GM11168 (cell line): ENCODE measurements at regions not wholly inside any gene's neighbourhood (a gene's known extent, or its start where the extent isn't known, plus 50 kb on each side); places are given as distances from the start of the nearest gene placed in this dataset.

ENCODE experiments used
- in situ Hi-C: fragments of 300-500 bp; cut with MboI; formaldehyde crosslinking; loops from one replicate; pipeline ENCODE4 v1.12.0; 2022; ENCODE audit warnings: low sequenced_read_pairs; ENCODE audit not compliant: unreplicated experiment

- in situ Hi-C loops: no loop called here
These were observed 447.1 kb upstream of the MMADHC start for GRCh38 chr2:150034665-150035064.

- in situ Hi-C loops: no loop called here
These were observed 443.0 kb upstream of the MMADHC start for GRCh38 chr2:150030436-150031190.

DNA sequence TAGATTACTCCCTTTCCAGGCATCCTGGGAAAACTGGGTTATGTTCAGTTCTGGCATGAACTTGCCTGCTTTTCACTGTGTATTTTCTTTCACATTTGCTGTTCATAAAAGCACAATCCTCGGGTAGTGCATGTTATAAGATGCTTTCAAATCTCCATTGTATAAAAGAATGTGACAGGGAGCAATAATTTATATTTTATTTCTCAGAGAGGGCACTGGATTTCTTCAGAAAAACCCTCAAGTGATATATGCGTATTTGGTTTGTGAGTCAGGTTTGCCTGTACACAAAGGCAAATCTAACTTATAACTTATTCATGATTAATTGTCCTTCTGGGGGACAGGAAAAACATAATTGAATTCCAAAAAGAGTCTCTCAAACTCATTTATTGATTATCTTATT lies 440.7 kb upstream of the MMADHC start:
- in situ Hi-C loops: no loop called here

DNA sequence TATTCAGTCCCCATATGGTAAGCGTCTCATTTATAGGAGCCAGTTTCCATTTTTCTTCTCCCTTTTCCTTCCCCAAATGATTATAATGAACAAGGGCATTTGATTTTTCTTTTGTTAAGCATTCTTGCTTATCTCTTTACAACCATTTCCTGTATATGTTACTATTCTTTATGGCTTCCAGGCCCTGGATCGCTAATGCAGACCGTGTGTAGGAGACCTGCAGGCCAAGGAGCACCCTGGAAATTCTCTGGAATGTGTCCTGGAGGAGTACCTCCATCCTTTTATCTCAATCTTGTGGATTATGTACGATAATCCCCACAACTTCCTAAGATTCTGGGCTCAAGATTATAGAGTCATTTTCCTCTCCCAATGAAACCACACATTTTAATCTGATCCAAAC lies 439.6 kb upstream of the MMADHC start:
- in situ Hi-C loops: no loop called here

GRCh38 chr2:150023663-150024062 lies 436.1 kb upstream of the MMADHC start:
- in situ Hi-C loops: no loop called here

- in situ Hi-C loops: no loop called here
These were observed 435.5 kb upstream of the MMADHC start for GRCh38 chr2:150023044-150023443.

DNA sequence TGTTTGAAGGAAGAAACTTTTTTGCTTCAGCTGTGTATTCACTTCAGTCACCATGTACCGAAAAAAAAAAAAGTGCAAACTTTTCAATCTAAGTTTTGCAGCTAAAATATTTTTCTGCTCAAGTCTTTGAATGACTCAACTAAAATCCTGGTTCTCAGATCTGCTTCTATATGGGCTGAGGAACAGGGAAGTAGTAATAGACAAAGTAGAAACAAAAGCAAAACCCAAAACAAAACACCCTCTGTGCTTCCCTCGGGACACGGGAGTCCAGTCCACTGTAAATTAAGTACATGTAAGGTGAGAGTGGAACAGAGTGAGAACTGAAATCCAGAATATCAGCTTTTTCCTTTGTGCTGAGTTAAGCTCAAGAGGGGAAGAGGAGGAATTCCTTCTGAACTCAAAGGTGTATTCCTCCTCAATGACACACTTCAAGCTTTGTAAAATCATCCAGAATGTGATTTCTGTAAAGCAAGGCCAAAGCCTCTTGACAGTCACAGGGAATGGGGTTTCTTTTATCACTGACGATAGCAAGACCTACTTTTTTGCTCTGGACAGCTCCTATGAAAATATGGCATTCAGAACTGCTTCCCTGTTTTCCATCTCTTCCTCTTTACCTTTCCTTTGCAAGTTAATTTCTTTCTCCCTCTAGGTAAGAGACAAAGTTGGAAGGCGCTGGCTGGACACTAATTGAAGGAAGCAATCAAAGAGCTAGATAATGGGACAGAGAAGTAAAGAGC lies 433.5 kb upstream of the MMADHC start:
- in situ Hi-C loops: no loop called here

DNA sequence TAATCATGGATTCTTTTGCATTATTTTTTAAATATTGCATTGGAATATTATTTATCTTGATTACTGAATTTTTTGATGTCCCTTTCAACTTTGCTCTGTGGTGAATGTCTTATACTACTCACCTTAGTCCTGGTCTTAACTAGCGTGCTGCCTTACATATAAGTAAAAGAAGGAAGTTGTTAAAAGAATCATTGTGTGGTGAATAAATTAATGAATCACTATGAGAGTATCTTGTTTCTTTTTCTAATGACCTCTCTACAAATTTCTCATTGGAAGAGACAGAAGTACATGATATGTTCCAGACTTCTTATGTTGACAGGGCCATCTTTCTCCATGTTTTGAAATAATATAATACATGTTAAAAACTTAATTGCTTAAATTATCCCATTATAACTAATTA lies 432.6 kb upstream of the MMADHC start:
- in situ Hi-C loops: no loop called here

GRCh38 chr2:150019063-150019462 lies 431.5 kb upstream of the MMADHC start:
- in situ Hi-C loops: no loop called here

DNA sequence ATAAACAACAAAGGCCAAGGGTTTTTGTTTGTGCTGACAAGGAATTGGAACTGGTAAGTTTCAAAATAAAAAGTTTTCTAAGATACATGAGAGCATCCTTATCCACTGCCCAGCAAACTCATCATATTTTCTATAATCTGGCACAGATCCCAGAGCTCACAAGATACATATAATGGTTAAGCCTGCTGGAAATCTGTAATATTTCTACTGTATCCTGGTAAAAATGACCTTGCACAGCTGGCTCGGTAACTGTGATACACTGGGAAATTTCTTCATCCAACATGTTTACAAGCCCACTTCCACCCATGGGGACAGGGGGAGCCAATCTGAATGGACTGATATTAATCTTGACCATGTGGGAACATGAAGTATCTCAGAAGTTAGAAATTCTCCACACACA lies 425.4 kb upstream of the MMADHC start:
- in situ Hi-C loops: no loop called here

DNA sequence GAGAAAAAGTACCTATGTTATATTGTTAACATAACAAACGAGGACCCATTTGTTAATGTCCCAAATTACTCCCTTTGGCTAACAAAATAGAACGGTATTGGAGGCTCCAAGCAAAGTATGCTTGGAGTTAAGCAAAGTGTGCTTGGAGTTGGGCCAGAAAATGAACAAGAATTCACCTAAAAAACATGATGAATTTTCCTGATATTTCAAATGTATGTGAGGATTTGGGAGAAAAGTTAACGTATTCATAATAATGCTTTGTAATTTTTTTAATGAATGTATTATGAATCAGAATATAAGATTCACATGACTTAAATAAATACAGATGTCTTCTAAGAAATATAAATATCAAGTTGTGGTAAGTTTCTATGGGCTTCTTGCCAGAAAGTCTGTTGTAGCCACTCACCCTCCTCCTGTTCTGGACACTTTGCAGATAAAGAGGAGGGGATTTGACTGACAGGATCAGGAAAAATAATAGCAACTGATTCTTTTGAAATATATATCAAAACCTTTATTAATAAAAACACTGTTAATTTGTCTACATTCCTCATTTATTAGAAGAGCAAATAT lies 423.7 kb upstream of the MMADHC start:
- in situ Hi-C loops: no loop called here

DNA sequence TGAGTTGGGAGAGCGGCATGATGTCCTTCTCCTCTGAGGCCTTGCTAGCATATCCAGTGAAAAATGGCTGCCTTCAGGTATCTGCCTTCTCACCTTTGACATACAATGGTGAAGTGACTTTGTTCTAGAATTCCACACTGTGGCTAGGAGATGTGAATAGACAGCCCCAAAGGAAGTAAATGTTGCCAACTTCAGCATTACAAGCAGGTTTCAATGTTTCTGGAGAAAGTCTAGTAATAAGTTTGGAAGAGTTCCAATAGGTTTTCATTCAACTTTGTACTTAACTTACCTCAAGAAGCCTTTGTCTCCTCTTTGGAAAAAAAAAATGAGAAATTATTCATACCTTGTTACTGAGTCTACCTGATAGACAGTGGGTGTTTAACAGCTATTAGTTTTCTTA lies 421.3 kb upstream of the MMADHC start:
- in situ Hi-C loops: no loop called here

- in situ Hi-C loops: no loop called here
These were observed 420.3 kb upstream of the MMADHC start for GRCh38 chr2:150007815-150008430.

DNA sequence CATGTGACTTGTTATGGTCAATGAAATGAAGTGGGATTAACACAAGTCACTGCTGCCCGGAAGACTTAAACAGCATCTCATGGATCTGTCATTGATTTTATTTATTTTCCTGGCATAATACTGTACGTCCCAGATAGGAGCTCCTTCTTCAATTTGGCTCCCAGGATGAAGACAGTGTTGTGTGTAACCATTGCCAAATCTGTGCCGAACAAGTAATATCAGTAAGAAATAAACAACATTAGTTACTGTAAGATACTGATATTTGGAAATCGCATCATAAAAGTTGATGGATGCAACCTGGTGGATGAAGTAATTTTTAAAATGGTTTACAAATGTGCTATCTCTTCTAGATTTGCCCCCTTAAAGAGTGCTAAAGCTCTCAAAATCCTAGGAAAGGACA lies 419.0 kb upstream of the MMADHC start:
- in situ Hi-C loops: no loop called here

- in situ Hi-C loops: no loop called here
These were observed 416.0 kb upstream of the MMADHC start for GRCh38 chr2:150003544-150003943.

GRCh38 chr2:150001788-150002187 lies 414.2 kb upstream of the MMADHC start:
- in situ Hi-C loops: no loop called here

GRCh38 chr2:149996901-149997300 lies 409.3 kb upstream of the MMADHC start:
- in situ Hi-C loops: no loop called here

GRCh38 chr2:149994057-149994728 lies 406.6 kb upstream of the MMADHC start:
- in situ Hi-C loops: no loop called here

GRCh38 chr2:149993316-149993715 lies 405.7 kb upstream of the MMADHC start:
- in situ Hi-C loops: no loop called here

DNA sequence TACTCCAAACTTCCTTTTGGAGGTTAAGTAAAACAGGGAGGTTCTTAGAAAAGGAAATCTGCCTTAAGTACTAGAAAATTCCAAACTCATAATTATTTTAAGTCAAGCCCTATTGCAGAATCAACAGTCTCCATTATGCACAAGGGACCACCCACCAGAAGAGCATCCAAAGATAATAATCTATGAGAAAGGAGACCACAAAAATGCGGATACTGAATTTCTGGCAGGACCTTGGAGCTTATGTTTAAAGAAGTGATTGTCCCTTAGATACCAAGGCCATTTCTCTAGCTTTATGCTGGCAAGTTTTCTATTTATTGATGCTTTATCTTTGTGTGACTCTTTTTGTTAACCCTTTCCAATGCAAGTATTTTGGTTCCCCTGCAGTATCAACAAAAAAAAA lies 404.0 kb upstream of the MMADHC start:
- in situ Hi-C loops: no loop called here

- in situ Hi-C loops: no loop called here
These were observed 403.4 kb upstream of the MMADHC start for GRCh38 chr2:149990965-149991364.
